ENCODE measurements at regions not wholly inside any gene's neighbourhood (a gene's known extent, or its start where the extent isn't known, plus 50 kb on each side); places are given as distances from the start of the nearest gene placed in this dataset.

DNA sequence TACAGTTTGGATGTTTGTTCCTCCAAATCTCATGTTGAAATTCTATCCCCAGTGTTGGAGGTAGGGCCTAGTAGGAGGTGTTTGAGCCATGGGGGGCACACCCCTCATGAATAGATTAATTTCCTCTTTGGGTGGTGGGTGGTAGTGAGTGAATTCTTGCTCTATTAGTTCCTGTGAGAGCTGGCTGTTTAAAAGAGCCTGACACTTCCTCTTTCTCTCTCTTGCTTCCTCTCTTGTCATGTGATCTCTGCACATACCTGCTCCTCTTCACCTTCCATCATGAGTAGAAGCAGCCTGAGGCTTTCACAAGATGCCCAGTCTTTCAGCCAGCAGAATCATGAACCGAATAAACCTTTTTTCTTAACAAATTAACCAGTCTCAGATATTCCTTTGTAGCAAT, 340.2 kb upstream of the CHD6 start:
- CTCF ChIA-PET, result no interaction called here
- intact Hi-C loops (cut with micrococcal nuclease; ENCODE audit: unreplicated experiment), result loop anchor here (10.0 kb wide), 1 partner anchor 576 kb away; no protein-coding TSS in a partner anchor
- no peak overlapping the region for H3K4me3 ChIP-seq (ENCODE audit: low read depth, low read length, poor library complexity, severe bottlenecking)
- BruUV-seq (replicated peaks), result no TSS peak
- TF ChIP-seq, protein P1, sequence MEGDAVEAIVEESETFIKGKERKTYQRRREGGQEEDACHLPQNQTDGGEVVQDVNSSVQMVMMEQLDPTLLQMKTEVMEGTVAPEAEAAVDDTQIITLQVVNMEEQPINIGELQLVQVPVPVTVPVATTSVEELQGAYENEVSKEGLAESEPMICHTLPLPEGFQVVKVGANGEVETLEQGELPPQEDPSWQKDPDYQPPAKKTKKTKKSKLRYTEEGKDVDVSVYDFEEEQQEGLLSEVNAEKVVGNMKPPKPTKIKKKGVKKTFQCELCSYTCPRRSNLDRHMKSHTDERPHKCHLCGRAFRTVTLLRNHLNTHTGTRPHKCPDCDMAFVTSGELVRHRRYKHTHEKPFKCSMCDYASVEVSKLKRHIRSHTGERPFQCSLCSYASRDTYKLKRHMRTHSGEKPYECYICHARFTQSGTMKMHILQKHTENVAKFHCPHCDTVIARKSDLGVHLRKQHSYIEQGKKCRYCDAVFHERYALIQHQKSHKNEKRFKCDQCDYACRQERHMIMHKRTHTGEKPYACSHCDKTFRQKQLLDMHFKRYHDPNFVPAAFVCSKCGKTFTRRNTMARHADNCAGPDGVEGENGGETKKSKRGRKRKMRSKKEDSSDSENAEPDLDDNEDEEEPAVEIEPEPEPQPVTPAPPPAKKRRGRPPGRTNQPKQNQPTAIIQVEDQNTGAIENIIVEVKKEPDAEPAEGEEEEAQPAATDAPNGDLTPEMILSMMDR (conservative IDR thresholded peaks at IDR 0.05; ENCODE audit: low read depth, low read length), result no peak
- TF ChIP-seq EZH2 (IDR thresholded peaks at IDR 0.05; ENCODE audit: borderline replicate concordance, low read depth, low read length, poor library complexity, severe bottlenecking), result no peak
- POLR2A ChIA-PET (ENCODE audit: low non-redundant PET), result no interaction called here
- H3K9me3 ChIP-seq (ENCODE audit: low read depth, low read length, poor library complexity, severe bottlenecking), result no peaks in the 10 kb centered on the region
- H3K36me3 ChIP-seq (ENCODE audit: insufficient read depth, low read length, poor library complexity, severe bottlenecking), result no peaks in the 10 kb centered on the region
- no peak for DNase-seq (ENCODE audit: low spot score)
- H3K27ac ChIP-seq (ENCODE audit: low read depth, low read length, poor library complexity, severe bottlenecking), result no peak overlapping the region
- peaks cover 7% of the 10 kb centered on the region for H3K27me3 ChIP-seq (replicated peaks; ENCODE audit: insufficient read depth, low read depth, low read length, poor library complexity)
- no peaks in the 10 kb centered on the region for H3K4me1 ChIP-seq (ENCODE audit: insufficient read depth, low read length, poor library complexity, severe bottlenecking)

DNA sequence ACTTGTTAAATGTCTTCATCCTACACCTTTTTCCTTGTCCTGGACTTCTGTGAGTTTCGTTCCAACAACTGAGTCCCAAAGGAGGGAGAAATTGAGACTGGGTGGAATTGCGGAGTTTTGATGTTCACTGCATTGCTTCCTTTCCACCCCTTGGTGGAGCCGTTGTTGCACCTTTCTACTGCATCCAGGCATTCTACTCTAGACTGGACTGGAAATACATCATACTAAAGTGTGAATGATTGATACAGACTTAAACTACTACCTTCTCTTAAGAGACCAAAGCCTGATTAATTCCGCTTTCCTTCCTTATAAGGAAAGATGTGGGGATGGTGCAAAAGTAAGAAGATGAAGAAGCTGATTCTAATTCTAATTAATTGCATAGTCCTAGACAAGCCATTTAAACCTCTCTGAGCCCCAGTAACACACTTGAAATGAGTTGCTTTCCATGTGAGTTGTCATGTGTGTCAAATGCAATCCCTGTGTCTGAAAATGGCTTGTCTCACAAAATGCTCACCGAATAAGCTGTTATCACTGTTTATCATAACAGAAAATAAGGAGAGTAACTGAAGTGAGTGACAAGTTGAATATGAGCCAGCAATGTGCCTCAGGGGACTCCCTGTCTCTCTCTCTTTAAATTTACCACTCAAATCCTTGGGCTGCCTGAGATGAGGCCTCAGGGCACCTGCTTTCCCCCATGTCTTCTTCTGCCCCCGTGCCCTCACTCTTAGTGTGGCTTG, 338.3 kb upstream of the CHD6 start:
- no peaks in the 10 kb centered on the region for H3K9me3 ChIP-seq (ENCODE audit: low read depth, low read length, poor library complexity, severe bottlenecking)
- POLR2A ChIA-PET (ENCODE audit: low non-redundant PET), result no interaction called here
- peaks cover 3% of the 10 kb centered on the region for H3K27me3 ChIP-seq (replicated peaks; ENCODE audit: insufficient read depth, low read depth, low read length, poor library complexity)
- H3K27ac ChIP-seq (ENCODE audit: low read depth, low read length, poor library complexity, severe bottlenecking), result no peak overlapping the region
- H3K36me3 ChIP-seq (ENCODE audit: insufficient read depth, low read length, poor library complexity, severe bottlenecking), result no peaks in the 10 kb centered on the region
- TF ChIP-seq, protein P1 (conservative IDR thresholded peaks at IDR 0.05; ENCODE audit: low read depth, low read length), result peak; percentile 69
- no peak for TF ChIP-seq EZH2 (IDR thresholded peaks at IDR 0.05; ENCODE audit: borderline replicate concordance, low read depth, low read length, poor library complexity, severe bottlenecking)
- DNase-seq (ENCODE audit: low spot score), result peak; percentile 46
- intact Hi-C loops (cut with micrococcal nuclease; ENCODE audit: unreplicated experiment), result loop anchor here (2.0 to 10.0 kb wide), 3 partner anchors 578 to 1452 kb away; no protein-coding TSS in a partner anchor
- no TSS peak for BruUV-seq (replicated peaks)
- CTCF ChIA-PET, result no interaction called here
- H3K4me1 ChIP-seq (ENCODE audit: insufficient read depth, low read length, poor library complexity, severe bottlenecking), result no peaks in the 10 kb centered on the region
- no peak overlapping the region for H3K4me3 ChIP-seq (ENCODE audit: low read depth, low read length, poor library complexity, severe bottlenecking)

DNA sequence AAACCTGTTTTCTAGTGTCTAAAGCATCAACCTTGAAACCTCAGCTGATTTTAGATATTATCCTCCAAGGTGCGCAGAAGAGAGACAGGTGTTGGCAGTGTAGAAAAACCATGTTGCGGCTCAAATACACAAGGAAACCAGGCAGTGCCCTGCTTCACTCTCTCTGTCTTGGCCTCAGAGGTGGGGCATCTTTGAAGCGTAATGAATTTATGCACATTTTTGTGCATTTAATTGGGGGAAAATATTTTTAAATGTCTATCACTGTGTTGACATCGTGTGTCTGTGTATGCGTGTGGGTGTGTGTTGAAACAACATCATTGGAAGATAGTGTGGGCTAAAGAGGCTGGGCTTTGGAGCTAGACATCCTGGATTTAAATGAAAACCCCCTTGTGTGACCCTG, 334.0 kb upstream of the CHD6 start:
- ChIA-PET CTCF (no interaction called here), POLR2A (ENCODE audit: low non-redundant PET) (no interaction called here)
- intact Hi-C loops (cut with micrococcal nuclease; ENCODE audit: unreplicated experiment), result loop anchor here (10.0 kb wide), 1 partner anchor 583 kb away; no protein-coding TSS in a partner anchor
- Histone ChIP-seq H3K27ac (ENCODE audit: low read depth, low read length, poor library complexity, severe bottlenecking) (no peak overlapping the region), H3K27me3 (replicated peaks; ENCODE audit: insufficient read depth, low read depth, low read length, poor library complexity) (peaks cover 12% of the 10 kb centered on the region), H3K4me1 (ENCODE audit: insufficient read depth, low read length, poor library complexity, severe bottlenecking) (no peaks in the 10 kb centered on the region), H3K36me3 (ENCODE audit: insufficient read depth, low read length, poor library complexity, severe bottlenecking) (no peaks in the 10 kb centered on the region), H3K4me3 (ENCODE audit: low read depth, low read length, poor library complexity, severe bottlenecking) (no peak overlapping the region), H3K9me3 (ENCODE audit: low read depth, low read length, poor library complexity, severe bottlenecking) (no peaks in the 10 kb centered on the region)
- no TSS peak for BruUV-seq (replicated peaks)
- TF ChIP-seq, protein P1 (conservative IDR thresholded peaks at IDR 0.05; ENCODE audit: low read depth, low read length), result no peak
- no peak for TF ChIP-seq EZH2 (IDR thresholded peaks at IDR 0.05; ENCODE audit: borderline replicate concordance, low read depth, low read length, poor library complexity, severe bottlenecking)
- DNase-seq (ENCODE audit: low spot score), result no peak
